HEK293 (cell line): ENCODE measurements at regions not wholly inside any gene's neighbourhood (a gene's known extent, or its start where the extent isn't known, plus 50 kb on each side); places are given as distances from the start of the nearest gene placed in this dataset.

Experiments
- CTCF ChIA-PET: fragments of 350-600 bp; formaldehyde crosslinking; extraction: SDS; loops from one replicate; lab custom pipeline; 2021; ENCODE audit warnings: antibody characterized with exemption; lab: Yijun Ruan, JAX
- POLR2A ChIA-PET: fragments of 300-600 bp; formaldehyde crosslinking; extraction: SDS; loops from one replicate; lab custom pipeline; 2020; ENCODE audit warnings: antibody characterized with exemption, inconsistent platforms; lab: Yijun Ruan, JAX
- H3K27ac ChIP-seq: fragments of 200-500 bp; sonication (Bioruptor generic); 2 replicates; pipeline ENCODE4 v1.5.1; 2014; ENCODE audit warnings: low read depth, low read length, control low read depth, inconsistent platforms; ENCODE audit errors: extremely low read depth
- H3K36me3 ChIP-seq, 2 experiments: fragments of 200-500 bp in 1 of 2; sonication (Bioruptor generic) in 1 of 2; 1 replicate in 1 of 2; 2 replicates in 1 of 2; pipeline ENCODE4 v1.5.1; 2014 to 2017; ENCODE audit warnings: inconsistent platforms in 2 of 2, low read length in 2 of 2; ENCODE audit not compliant: control insufficient read depth in 2 of 2, insufficient read depth in 1 of 2
- H3K4me1 ChIP-seq: fragments of 200-500 bp; sonication (Bioruptor generic); 2 replicates; pipeline ENCODE4 v1.5.1; 2014; ENCODE audit warnings: mild to moderate bottlenecking, low read length, inconsistent platforms; ENCODE audit not compliant: control insufficient read depth, insufficient read depth
- H3K4me3 ChIP-seq: 2 replicates; pipeline ENCODE4 v1.5.1; 2011; ENCODE audit warnings: low read depth, mild to moderate bottlenecking, control low read depth, low read length, moderate library complexity
- H3K9me3 ChIP-seq: fragments of 200-500 bp; sonication (Bioruptor generic); 2 replicates; pipeline ENCODE4 v1.5.1; 2014; ENCODE audit warnings: low read depth, low read length, inconsistent platforms; ENCODE audit not compliant: control insufficient read depth, insufficient read depth
- CTCF ChIP-seq: fragments of 450-650 bp; formaldehyde crosslinking; IDR thresholded peaks from 2 replicates; pipeline ENCODE4 v1.5.1; 2016; ENCODE audit warnings: missing biosample characterization, missing genetic modification characterization
- EGR2 ChIP-seq: fragments of 450-650 bp; formaldehyde crosslinking; IDR thresholded peaks from 2 replicates; pipeline ENCODE4 v1.5.1; 2016; ENCODE audit warnings: low read depth, missing biosample characterization, missing genetic modification characterization
- GLIS1 ChIP-seq: fragments of 450-650 bp; formaldehyde crosslinking; IDR thresholded peaks from 2 replicates; pipeline ENCODE4 v1.5.1; 2016; ENCODE audit warnings: missing biosample characterization, missing genetic modification characterization
- PATZ1 ChIP-seq: fragments of 450-650 bp; formaldehyde crosslinking; IDR thresholded peaks from 2 replicates; pipeline ENCODE4 v1.5.1; 2016; ENCODE audit warnings: missing biosample characterization, missing genetic modification characterization
- PRDM1 ChIP-seq: fragments of 450-650 bp; formaldehyde crosslinking; IDR thresholded peaks from 2 replicates; pipeline ENCODE4; 2016; ENCODE audit warnings: missing biosample characterization, missing genetic modification characterization
- YY2 ChIP-seq: fragments of 450-650 bp; formaldehyde crosslinking; IDR thresholded peaks from 2 replicates; pipeline ENCODE4 v1.5.1; 2016; ENCODE audit warnings: missing biosample characterization, missing genetic modification characterization
- ZBTB1 ChIP-seq: fragments of 450-650 bp; formaldehyde crosslinking; IDR thresholded peaks from 2 replicates; pipeline ENCODE4 v1.5.1; 2016; ENCODE audit warnings: missing biosample characterization, missing genetic modification characterization
- ZBTB17 ChIP-seq: fragments of 450-650 bp; formaldehyde crosslinking; IDR thresholded peaks from 2 replicates; pipeline ENCODE4 v1.5.1; 2016; ENCODE audit warnings: missing biosample characterization, missing genetic modification characterization
- ZBTB20 ChIP-seq: fragments of 450-650 bp; formaldehyde crosslinking; IDR thresholded peaks from 2 replicates; pipeline ENCODE4 v1.5.1; 2016; ENCODE audit warnings: missing biosample characterization, missing genetic modification characterization
- ZBTB21 ChIP-seq: fragments of 450-650 bp; formaldehyde crosslinking; IDR thresholded peaks from 2 replicates; pipeline ENCODE4 v1.5.1; 2017; ENCODE audit warnings: missing biosample characterization, missing genetic modification characterization
- ZNF146 ChIP-seq: fragments of 450-650 bp; formaldehyde crosslinking; IDR thresholded peaks from 2 replicates; pipeline ENCODE4 v1.5.1; 2016; ENCODE audit warnings: missing biosample characterization, missing genetic modification characterization
- ZNF266 ChIP-seq: fragments of 450-650 bp; formaldehyde crosslinking; IDR thresholded peaks from 2 replicates; pipeline ENCODE4 v1.5.1; 2016; ENCODE audit warnings: missing biosample characterization, missing genetic modification characterization, low read depth
- ZNF449 ChIP-seq: fragments of 450-650 bp; formaldehyde crosslinking; IDR thresholded peaks from 2 replicates; pipeline ENCODE4 v1.5.1; 2017; ENCODE audit warnings: missing biosample characterization, mild to moderate bottlenecking, missing genetic modification characterization, moderate library complexity
- ZNF623 ChIP-seq: fragments of 450-650 bp; formaldehyde crosslinking; IDR thresholded peaks from 2 replicates; pipeline ENCODE4 v1.5.1; 2016; ENCODE audit warnings: missing biosample characterization, missing genetic modification characterization
- TF ChIP-seq, protein P1 (sequence below): fragments of 450-650 bp; formaldehyde crosslinking; IDR thresholded peaks from 2 replicates; pipeline ENCODE4 v1.5.1; 2016; ENCODE audit warnings: missing biosample characterization, missing genetic modification characterization
- TF ChIP-seq, protein P2 (sequence below): fragments of 450-650 bp; formaldehyde crosslinking; IDR thresholded peaks from 2 replicates; pipeline ENCODE4 v1.5.0; 2017; ENCODE audit warnings: missing biosample characterization, missing genetic modification characterization, borderline replicate concordance

DNA sequence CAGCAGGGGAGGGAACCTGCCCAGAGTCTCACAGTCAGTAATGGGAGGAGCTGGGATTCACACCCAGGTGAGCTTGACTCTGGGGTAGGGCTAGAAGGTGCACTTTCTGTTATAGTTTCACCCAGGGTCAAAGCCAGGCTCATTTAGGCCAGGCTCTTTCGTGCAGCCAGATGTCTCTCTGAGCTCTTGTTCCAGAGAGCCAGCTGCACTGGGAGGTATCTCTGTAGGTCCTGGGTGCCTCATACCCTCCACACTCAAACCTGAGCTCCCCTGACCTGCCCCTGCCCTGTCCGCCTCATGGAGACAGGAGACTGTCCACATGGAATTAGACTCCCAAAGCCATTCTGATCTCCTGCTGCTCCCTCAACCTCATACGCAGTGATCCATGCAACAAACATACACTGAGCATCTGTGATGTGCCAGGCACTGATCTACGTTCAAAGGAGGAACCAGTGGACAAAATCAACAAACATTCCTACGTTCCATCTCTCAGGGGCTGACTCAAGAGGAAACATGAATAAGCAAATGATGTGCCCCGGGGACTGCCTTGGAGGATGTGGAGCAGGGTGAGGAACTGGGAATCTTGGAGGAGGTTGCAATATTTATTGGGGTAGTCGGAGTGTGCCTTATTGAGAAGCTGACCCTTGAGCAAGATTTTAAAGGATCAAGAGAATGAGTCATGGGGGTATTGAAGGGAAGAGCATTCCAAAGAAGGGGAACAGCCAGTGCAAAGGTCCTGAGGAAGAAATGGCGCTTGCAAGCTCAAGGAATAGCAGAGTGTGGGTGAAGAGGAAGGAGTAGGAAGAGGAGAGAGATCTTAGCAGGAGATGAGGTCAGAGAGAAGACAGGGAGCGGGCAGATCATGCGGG, 71.3 kb upstream of the TOX2 start:
- H3K36me3 ChIP-seq, result no peaks in the 10 kb centered on the region
- H3K4me1 ChIP-seq, result 0 out of 2 replicates have a peak, but pooled peaks cover 3% of the 10 kb centered on the region
- ChIA-PET POLR2A (no interaction called here), CTCF (interaction anchor here (0.6 to 2.1 kb wide), 6 partner anchors 15 to 489 kb away, joined by 3 to 10 read pairs (median 4); no protein-coding TSS in a partner anchor)
- no peak overlapping the region for H3K27ac ChIP-seq
- TF ChIP-seq ZNF623 (tag by site-specific recombination) (peak; percentile 87), EGR2 (tag by site-specific recombination) (peak; percentile 34; the same call in 1 of the 2 replicates), ZBTB20 (tag by site-specific recombination) (no peak), ZNF449 (tag by site-specific recombination) (no peak), ZNF146 (no peak)
- TF ChIP-seq, protein P1, sequence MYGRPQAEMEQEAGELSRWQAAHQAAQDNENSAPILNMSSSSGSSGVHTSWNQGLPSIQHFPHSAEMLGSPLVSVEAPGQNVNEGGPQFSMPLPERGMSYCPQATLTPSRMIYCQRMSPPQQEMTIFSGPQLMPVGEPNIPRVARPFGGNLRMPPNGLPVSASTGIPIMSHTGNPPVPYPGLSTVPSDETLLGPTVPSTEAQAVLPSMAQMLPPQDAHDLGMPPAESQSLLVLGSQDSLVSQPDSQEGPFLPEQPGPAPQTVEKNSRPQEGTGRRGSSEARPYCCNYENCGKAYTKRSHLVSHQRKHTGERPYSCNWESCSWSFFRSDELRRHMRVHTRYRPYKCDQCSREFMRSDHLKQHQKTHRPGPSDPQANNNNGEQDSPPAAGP (tag by site-specific recombination), result no peak
- no peak overlapping the region for H3K4me3 ChIP-seq
- H3K9me3 ChIP-seq, result no peaks in the 10 kb centered on the region

DNA sequence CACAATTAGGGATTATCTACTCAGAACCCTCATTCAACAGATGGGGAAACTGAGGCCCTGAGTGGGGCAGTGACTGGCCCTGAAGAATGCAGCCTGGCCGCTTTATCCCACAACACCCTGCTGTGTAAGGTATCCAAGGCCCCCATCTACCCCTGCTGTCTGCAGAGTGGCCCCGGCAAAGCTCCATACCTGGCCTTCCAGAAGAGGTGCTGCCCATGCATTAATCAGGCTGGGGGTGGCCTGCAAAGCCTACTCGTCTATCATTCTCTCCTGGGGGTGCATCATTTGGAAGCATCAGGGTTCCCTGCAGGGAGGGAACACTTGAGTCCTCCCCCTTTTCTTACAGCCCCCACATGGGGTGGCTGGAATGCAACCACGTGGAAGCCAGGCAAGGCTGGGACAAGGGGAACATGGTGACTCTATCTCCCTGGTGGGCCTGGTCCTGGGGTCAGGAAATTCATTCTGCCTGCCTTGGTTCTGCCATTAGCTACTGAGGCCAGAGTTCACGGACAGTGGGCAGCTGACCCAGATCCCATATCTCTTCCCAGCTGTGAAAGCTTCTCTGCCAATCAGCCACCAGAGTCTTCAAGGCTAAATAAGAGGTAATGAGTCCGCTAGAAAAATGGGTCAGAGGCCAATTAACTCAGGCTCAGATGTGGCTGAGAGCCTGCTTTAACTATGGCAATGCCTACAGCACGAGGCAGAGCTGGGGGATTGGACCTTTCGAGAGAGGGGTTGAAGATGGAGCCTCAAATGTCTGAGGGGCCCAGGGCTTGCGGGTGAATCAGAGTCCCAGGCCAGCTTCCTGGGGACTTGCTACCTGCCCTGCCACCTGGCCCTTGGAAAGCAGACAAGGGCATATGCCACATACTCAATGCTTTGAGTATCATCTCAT, 72.3 kb upstream of the TOX2 start:
- 0 out of 2 replicates have a peak, but pooled peaks cover 3% of the 10 kb centered on the region for H3K4me1 ChIP-seq
- CTCF ChIA-PET, result interaction anchor here (0.9 kb wide), 1 partner anchor 92 kb away, joined by 3 read pairs; no protein-coding TSS in a partner anchor

GRCh38 chr20:43840382-43841070, 74.1 kb upstream of the TOX2 start:
- H3K4me3 ChIP-seq, result no peak overlapping the region
- no peak overlapping the region for H3K27ac ChIP-seq
- H3K4me1 ChIP-seq, result no peaks in the 10 kb centered on the region
- H3K9me3 ChIP-seq, result no peaks in the 10 kb centered on the region
- ChIA-PET CTCF (interaction anchor here (0.6 to 1.3 kb wide), 13 partner anchors 13 to 1212 kb away, joined by 3 to 11 read pairs (median 4); no protein-coding TSS in a partner anchor), POLR2A (no interaction called here)
- H3K36me3 ChIP-seq, result no peaks in the 10 kb centered on the region
- TF ChIP-seq YY2 (tag by site-specific recombination) (0 out of 2 replicates have a peak, but pooled peaks have one; percentile 37), ZBTB21 (tag by site-specific recombination) (no peak), ZBTB17 (tag by site-specific recombination) (peak; percentile 45; the same call in 1 of the 2 replicates), PRDM1 (tag by site-specific recombination) (no peak), ZNF266 (tag by site-specific recombination) (no peak), CTCF (tag by site-specific recombination) (peak; percentile 19; the same call in 1 of the 2 replicates)
- TF ChIP-seq, protein P2, sequence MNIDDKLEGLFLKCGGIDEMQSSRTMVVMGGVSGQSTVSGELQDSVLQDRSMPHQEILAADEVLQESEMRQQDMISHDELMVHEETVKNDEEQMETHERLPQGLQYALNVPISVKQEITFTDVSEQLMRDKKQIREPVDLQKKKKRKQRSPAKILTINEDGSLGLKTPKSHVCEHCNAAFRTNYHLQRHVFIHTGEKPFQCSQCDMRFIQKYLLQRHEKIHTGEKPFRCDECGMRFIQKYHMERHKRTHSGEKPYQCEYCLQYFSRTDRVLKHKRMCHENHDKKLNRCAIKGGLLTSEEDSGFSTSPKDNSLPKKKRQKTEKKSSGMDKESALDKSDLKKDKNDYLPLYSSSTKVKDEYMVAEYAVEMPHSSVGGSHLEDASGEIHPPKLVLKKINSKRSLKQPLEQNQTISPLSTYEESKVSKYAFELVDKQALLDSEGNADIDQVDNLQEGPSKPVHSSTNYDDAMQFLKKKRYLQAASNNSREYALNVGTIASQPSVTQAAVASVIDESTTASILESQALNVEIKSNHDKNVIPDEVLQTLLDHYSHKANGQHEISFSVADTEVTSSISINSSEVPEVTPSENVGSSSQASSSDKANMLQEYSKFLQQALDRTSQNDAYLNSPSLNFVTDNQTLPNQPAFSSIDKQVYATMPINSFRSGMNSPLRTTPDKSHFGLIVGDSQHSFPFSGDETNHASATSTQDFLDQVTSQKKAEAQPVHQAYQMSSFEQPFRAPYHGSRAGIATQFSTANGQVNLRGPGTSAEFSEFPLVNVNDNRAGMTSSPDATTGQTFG (tag by site-specific recombination), result no peak

More for the DNA sequence above, 72.3 kb upstream of the TOX2 start:
- Histone ChIP-seq H3K27ac (no peak overlapping the region), H3K4me3 (no peak overlapping the region), H3K36me3 (no peaks in the 10 kb centered on the region), H3K9me3 (no peaks in the 10 kb centered on the region)
- POLR2A ChIA-PET, result no interaction called here
- TF ChIP-seq GLIS1 (tag by site-specific recombination) (peak; percentile 32; the same call in 1 of the 2 replicates), ZBTB1 (no peak), PATZ1 (tag by site-specific recombination) (no peak)
